ENCODE measurements at regions not wholly inside any gene's neighbourhood (a gene's known extent, or its start where the extent isn't known, plus 50 kb on each side); places are given as distances from the start of the nearest gene placed in this dataset.

GRCh38 chr3:127467391-127467790, 123.1 kb downstream of the TPRA1 start:
- WGBS, 2 donors, result 41 to 51% methylated on average over 11 to 12 of the region's 12 CpGs

DNA sequence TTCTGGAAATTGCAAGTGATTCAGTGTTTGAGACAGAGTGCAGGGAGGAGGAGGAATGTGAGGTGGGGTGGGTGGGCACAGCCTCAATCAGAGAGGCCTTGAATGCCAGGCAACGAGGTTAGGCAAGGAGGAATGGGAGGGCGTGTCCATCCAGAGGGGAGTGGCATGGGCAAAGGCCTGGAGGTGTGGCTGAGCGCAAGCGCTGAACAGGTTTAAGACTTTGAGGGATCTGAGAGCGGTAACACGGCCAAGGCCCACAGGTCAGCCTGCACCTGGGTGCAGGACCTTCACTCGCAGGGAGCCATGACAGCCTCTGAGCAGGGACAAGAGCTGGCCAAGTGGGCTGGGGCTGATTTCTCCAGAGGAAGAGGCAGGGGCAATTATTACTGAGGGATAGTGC, 125.9 kb downstream of the TPRA1 start:
- peaks cover 0 to 7% (median 0%) of the 10 kb centered on the region in 4 donors for H3K9me3 ChIP-seq
- H3K27me3 ChIP-seq, result no peaks in the 10 kb centered on the region
- no peak for TF ChIP-seq CTCF (IDR thresholded peaks at IDR 0.05)
- no peak for TF ChIP-seq EP300 (IDR thresholded peaks at IDR 0.05)
- no peak for TF ChIP-seq POLR2A (IDR thresholded peaks at IDR 0.05)
- no peak overlapping the region for H3K27ac ChIP-seq
- no peaks in the 10 kb centered on the region for H3K4me1 ChIP-seq
- no peaks in the 10 kb centered on the region for H3K36me3 ChIP-seq
- no peak overlapping the region for H3K4me3 ChIP-seq
- 70 to 73% methylated on average over 7 of the region's 7 CpGs for WGBS, 2 donors
- DNase-seq (ENCODE audit: low spot score in 2 of 2), result no peak

More at GRCh38 chr3:127467391-127467790, 123.1 kb downstream of the TPRA1 start:
- H3K4me1 ChIP-seq, result no peaks in the 10 kb centered on the region
- no peaks in the 10 kb centered on the region for H3K27me3 ChIP-seq
- peaks cover 0 to 7% (median 0%) of the 10 kb centered on the region in 4 donors for H3K9me3 ChIP-seq
- DNase-seq (ENCODE audit: low spot score in 2 of 2), result no peak
- no peak for TF ChIP-seq CTCF (IDR thresholded peaks at IDR 0.05)
- no peak overlapping the region for H3K27ac ChIP-seq
- no peaks in the 10 kb centered on the region for H3K36me3 ChIP-seq
- H3K4me3 ChIP-seq, result no peak overlapping the region

GRCh38 chr3:127462111-127462655, 128.3 kb downstream of the TPRA1 start:
- Histone ChIP-seq H3K4me1 (peaks cover 0 to 3% (median 1%) of the 10 kb centered on the region in 4 donors), H3K9me3 (no peaks in the 10 kb centered on the region), H3K27ac (no peak overlapping the region), H3K4me3 (no peak overlapping the region), H3K27me3 (peaks cover 0 to 19% of the 10 kb centered on the region in 2 donors), H3K36me3 (no peaks in the 10 kb centered on the region)
- DNase-seq (ENCODE audit: low spot score in 2 of 2), result no peak
- no peak for TF ChIP-seq EP300 (IDR thresholded peaks at IDR 0.05)
- no peak for TF ChIP-seq POLR2A (IDR thresholded peaks at IDR 0.05)
- 75 to 83% methylated on average over 6 to 8 of the region's 8 CpGs for WGBS, 2 donors

DNA sequence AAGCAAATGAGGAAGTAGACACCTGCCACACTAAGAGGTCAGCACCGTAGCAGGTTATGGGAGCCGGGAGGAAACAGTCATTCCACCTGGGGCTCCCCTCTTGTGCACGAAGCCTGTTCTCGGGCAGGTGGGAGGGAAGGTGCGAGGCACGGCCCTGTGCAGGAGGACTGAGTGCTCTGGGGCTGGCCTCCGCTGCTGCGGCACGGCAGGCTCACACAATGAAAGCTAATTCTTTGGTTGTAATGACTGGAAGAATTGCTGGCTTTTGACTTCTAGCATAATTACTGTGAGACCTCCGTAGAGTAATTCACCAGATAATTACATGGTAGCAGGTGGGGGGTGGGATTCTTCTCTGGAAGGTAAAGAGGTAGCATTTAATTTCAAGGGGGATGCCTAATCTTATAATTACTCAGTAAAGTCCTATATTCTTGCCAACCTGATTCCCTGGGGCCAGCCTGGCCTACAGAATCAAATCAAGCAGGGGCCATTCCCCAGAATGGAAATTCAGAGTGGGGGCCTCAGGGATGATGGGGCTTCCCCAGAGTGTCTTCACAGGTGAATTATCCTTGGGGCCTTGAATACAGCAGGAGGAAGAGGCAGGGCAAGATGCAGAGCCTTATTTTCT, 129.1 kb downstream of the TPRA1 start:
- no peak for TF ChIP-seq EP300 (IDR thresholded peaks at IDR 0.05)
- TF ChIP-seq CTCF (IDR thresholded peaks at IDR 0.05), result no peak
- no peak for TF ChIP-seq POLR2A (IDR thresholded peaks at IDR 0.05)
- no peak for DNase-seq (ENCODE audit: low spot score in 2 of 2)
- Histone ChIP-seq H3K4me3 (no peak overlapping the region), H3K4me1 (peaks cover 0 to 10% (median 8%) of the 10 kb centered on the region in 4 donors), H3K9me3 (no peaks in the 10 kb centered on the region), H3K27me3 (peaks cover 0 to 27% of the 10 kb centered on the region in 2 donors), H3K27ac (no peak overlapping the region), H3K36me3 (no peaks in the 10 kb centered on the region)
- 54 to 77% methylated on average over 7 to 10 of the region's 10 CpGs for WGBS, 2 donors

DNA sequence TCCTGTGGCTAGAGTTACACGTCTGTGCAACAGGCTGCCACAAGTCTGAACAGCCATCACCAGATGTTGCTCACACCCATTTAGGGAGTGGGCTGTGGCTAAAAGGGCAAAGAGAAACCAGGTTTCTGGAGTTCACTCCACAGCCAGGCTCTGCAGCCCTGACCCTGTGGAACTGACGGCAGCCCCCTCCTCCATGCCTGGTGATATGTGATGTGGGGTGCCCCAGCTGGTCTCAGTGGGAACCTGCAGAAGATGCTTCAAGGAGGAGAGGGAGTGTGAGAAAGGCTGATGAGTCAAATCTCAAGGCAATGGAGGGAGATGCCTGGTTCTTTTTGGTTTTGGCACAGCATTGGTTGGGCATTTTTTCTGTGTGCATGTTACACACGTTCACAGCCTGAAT, 130.6 kb downstream of the TPRA1 start:
- DNase-seq (ENCODE audit: low spot score in 2 of 2), result no peak
- Histone ChIP-seq H3K27me3 (peaks cover 0 to 42% of the 10 kb centered on the region in 2 donors), H3K4me1 (peaks cover 0 to 25% (median 19%) of the 10 kb centered on the region in 4 donors), H3K27ac (no peak overlapping the region), H3K4me3 (no peak overlapping the region), H3K9me3 (no peaks in the 10 kb centered on the region), H3K36me3 (no peaks in the 10 kb centered on the region)
- 51 to 56% methylated on average over 2 to 3 of the region's 3 CpGs for WGBS, 2 donors
- TF ChIP-seq EP300 (IDR thresholded peaks at IDR 0.05) (no peak), POLR2A (IDR thresholded peaks at IDR 0.05) (no peak), CTCF (IDR thresholded peaks at IDR 0.05) (no peak)
